KMS-11 (cell line): ENCODE measurements at regions not wholly inside any gene's neighbourhood (a gene's known extent, or its start where the extent isn't known, plus 50 kb on each side); places are given as distances from the start of the nearest gene placed in this dataset.

Source experiments
- H2AFZ ChIP-seq: fragments of 200-600 bp; sonication (generic); 2 replicates; pipeline ENCODE4 v1.6.1; 2016; ENCODE audit warnings: antibody characterized with exemption, mixed run types, low read depth
- H3K27ac ChIP-seq: fragments of 200-600 bp; sonication (generic); 2 replicates; pipeline ENCODE4 v1.6.1; 2016; ENCODE audit warnings: mild to moderate bottlenecking, mixed run types
- H3K27me3 ChIP-seq: fragments of 200-600 bp; sonication (generic); 2 replicates; pipeline ENCODE4 v1.6.1; 2017; ENCODE audit warnings: mild to moderate bottlenecking, low read depth, mixed run types, moderate library complexity; ENCODE audit not compliant: insufficient read depth
- H3K36me3 ChIP-seq: fragments of 200-600 bp; sonication (generic); 2 replicates; pipeline ENCODE4 v1.6.1; 2017; ENCODE audit warnings: mild to moderate bottlenecking, mixed run types; ENCODE audit not compliant: insufficient read depth
- H3K4me1 ChIP-seq: fragments of 200-600 bp; sonication (generic); 2 replicates; pipeline ENCODE4 v1.6.1; 2016; ENCODE audit warnings: mild to moderate bottlenecking, low read depth, mixed run types; ENCODE audit not compliant: poor library complexity, severe bottlenecking
- H3K4me2 ChIP-seq: fragments of 200-600 bp; sonication (generic); 2 replicates; pipeline ENCODE4 v1.7.0; 2016; ENCODE audit warnings: mild to moderate bottlenecking, mixed run types
- H3K4me3 ChIP-seq: fragments of 200-600 bp; sonication (generic); IDR thresholded peaks from 2 replicates; pipeline ENCODE4 v1.6.1; 2017; ENCODE audit warnings: low read depth, low read length, mixed read lengths; ENCODE audit not compliant: insufficient read depth
- H3K79me2 ChIP-seq: fragments of 200-600 bp; sonication (generic); 2 replicates; pipeline ENCODE4 v1.6.1; 2016; ENCODE audit warnings: low read depth, mixed run types; ENCODE audit not compliant: insufficient read depth
- H3K9ac ChIP-seq: fragments of 200-600 bp; sonication (generic); 2 replicates; pipeline ENCODE4 v1.6.1; 2016; ENCODE audit warnings: mild to moderate bottlenecking, mixed run types
- H4K20me1 ChIP-seq: fragments of 200-600 bp; sonication (generic); 2 replicates; pipeline ENCODE4 v1.6.1; 2016; ENCODE audit warnings: mild to moderate bottlenecking, mixed run types; ENCODE audit not compliant: insufficient read depth
- TF ChIP-seq, protein P1 (sequence below): fragments of 200-600 bp; sonication (generic); conservative IDR thresholded peaks from 2 replicates; pipeline ENCODE4 v1.6.1; 2017; ENCODE audit warnings: low read depth, mild to moderate bottlenecking, antibody characterized with exemption, low read length, moderate library complexity, mixed read lengths

DNA sequence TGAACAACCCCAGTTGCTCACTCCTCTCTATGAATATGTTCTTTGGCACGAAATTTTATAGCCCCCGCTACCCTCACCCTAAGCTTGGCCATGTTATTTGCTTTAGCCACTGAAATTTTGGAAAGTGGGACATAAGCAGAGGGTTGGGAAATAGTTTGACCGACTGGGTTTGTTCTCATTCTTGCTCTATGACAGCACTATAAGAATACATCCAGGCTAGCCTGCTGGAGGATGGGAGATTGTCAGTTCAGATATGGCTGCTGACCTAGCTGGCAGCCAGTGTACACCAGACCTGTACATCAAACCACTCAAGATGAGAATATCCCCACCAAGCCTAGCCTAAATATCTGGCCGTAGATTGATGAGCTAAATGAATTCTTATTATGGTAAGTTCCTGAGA, 298.1 kb downstream of the PDGFC start:
- Histone ChIP-seq H3K9ac (no peak overlapping the region), H3K4me3 (no peak overlapping the region), H3K4me2 (no peak overlapping the region), H4K20me1 (no peaks in the 10 kb centered on the region), H2AFZ (no peak overlapping the region), H3K36me3 (no peaks in the 10 kb centered on the region), H3K27ac (no peak overlapping the region), H3K27me3 (no peaks in the 10 kb centered on the region), H3K4me1 (no peaks in the 10 kb centered on the region), H3K79me2 (no peaks in the 10 kb centered on the region)
- TF ChIP-seq, protein P1, sequence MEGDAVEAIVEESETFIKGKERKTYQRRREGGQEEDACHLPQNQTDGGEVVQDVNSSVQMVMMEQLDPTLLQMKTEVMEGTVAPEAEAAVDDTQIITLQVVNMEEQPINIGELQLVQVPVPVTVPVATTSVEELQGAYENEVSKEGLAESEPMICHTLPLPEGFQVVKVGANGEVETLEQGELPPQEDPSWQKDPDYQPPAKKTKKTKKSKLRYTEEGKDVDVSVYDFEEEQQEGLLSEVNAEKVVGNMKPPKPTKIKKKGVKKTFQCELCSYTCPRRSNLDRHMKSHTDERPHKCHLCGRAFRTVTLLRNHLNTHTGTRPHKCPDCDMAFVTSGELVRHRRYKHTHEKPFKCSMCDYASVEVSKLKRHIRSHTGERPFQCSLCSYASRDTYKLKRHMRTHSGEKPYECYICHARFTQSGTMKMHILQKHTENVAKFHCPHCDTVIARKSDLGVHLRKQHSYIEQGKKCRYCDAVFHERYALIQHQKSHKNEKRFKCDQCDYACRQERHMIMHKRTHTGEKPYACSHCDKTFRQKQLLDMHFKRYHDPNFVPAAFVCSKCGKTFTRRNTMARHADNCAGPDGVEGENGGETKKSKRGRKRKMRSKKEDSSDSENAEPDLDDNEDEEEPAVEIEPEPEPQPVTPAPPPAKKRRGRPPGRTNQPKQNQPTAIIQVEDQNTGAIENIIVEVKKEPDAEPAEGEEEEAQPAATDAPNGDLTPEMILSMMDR = no peak

DNA sequence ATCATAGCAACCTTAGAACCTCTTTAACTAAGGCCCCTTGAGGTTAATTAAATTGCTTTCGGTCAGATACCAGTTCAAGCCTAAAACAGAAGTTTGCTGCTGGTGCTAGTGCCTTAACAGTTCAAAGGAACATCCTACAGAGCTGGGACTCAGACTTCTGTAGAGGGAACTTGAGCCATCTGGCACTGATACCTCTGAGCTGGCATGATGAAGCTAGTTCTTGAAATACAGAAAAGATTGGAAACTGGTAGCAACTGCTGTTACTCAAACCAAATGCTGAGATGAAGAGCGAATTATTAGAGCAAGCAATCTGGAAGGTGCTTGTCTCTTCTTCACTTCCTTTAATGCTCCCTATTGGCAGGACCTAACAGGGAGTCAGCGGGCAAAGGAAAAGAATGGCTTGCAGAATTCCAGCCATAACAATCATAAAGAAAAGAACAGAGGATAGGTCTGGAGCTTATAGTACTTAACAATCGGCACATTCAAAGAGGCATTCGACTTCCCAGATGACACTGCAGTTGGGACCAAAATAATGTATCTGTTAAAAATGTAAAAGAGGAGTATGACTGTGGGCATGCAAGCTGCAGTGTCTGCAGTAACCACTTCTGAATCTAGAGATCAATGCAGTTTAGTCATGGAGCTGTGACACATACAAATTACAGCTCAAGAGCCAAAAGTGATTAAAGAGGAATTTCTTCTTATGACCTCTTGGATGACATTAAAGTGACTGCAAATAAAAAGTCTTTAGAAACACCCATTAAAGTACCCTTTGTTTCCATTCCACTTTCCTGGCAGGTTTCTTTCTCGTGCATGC, 298.9 kb downstream of the PDGFC start:
- TF ChIP-seq, protein P1 = no peak
- Histone ChIP-seq H2AFZ (no peak overlapping the region), H3K36me3 (no peaks in the 10 kb centered on the region), H3K27me3 (no peaks in the 10 kb centered on the region), H3K79me2 (no peaks in the 10 kb centered on the region), H3K4me2 (no peak overlapping the region), H3K27ac (no peak overlapping the region), H4K20me1 (no peaks in the 10 kb centered on the region), H3K4me3 (no peak overlapping the region), H3K4me1 (no peaks in the 10 kb centered on the region), H3K9ac (no peak overlapping the region)

DNA sequence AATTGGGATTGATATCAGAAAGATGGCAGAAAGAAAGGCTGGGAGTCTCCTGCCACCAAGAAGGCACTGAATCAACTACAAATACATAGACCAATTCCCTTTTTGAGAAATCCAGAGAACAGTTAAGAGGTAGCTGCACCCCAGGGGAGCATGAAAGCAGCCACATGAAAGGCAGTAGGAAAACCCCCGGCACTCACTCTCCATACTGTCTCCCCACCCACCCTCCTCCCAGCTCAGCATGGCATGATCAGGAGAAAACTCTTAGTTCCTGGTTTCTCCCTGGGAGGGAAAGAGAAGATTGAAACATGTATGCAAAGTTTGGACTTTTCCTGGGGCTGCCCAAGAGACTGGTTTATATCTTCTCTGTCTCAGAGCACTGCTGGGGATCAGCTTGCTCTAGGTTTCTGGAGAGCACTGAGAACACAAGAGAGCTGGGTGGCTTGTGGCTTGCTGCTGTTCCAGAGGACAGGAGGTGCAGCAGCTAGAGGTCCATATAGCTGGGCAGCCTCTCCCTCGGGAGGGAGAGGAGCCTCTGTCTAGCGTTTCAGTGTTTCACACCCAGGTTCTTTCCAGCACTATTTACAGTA, 305.7 kb downstream of the PDGFC start:
- Histone ChIP-seq H3K27me3 (no peaks in the 10 kb centered on the region), H2AFZ (no peak overlapping the region), H3K79me2 (no peaks in the 10 kb centered on the region), H3K4me2 (no peak overlapping the region), H4K20me1 (no peaks in the 10 kb centered on the region), H3K27ac (no peak overlapping the region), H3K36me3 (no peaks in the 10 kb centered on the region), H3K9ac (no peak overlapping the region), H3K4me3 (no peak overlapping the region), H3K4me1 (no peaks in the 10 kb centered on the region)
- TF ChIP-seq, protein P1 = no peak

DNA sequence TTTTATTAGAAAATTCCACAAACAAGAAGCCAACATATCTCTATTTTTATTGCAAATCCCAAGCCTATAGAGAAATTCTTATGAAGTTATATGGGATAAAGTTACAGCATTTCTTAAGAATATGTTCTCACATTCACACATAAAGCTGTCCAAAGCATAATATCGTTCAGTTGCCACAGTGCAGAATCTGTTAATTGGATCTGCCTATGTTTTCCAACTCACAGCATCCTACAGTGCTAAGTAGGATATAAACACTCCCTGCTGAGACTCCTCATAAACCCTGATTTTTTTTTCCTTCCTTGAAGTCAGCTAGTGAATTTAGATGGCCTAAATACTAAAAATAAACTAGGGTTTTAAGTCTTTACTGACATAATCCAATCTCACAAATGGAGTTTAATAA, 307.9 kb downstream of the PDGFC start:
- H3K79me2 ChIP-seq = no peaks in the 10 kb centered on the region
- no peak overlapping the region for H3K27ac ChIP-seq
- no peak overlapping the region for H3K4me2 ChIP-seq
- TF ChIP-seq, protein P1 = no peak
- no peaks in the 10 kb centered on the region for H3K4me1 ChIP-seq
- H3K9ac ChIP-seq = no peak overlapping the region
- no peaks in the 10 kb centered on the region for H3K27me3 ChIP-seq
- no peak overlapping the region for H2AFZ ChIP-seq
- H3K36me3 ChIP-seq = no peaks in the 10 kb centered on the region
- H3K4me3 ChIP-seq = no peak overlapping the region
- no peaks in the 10 kb centered on the region for H4K20me1 ChIP-seq
